Neural cell (in vitro differentiated cells): ENCODE measurements at regions not wholly inside any gene's neighbourhood (a gene's known extent, or its start where the extent isn't known, plus 50 kb on each side); places are given as distances from the start of the nearest gene placed in this dataset.

Experiments
- H2AFZ ChIP-seq: fragments of 200-600, 300-800 bp; sonication (generic), shearing (Covaris generic); 2 replicates; pipeline ENCODE4 v1.6.0; 2014; ENCODE audit warnings: low read depth, mild to moderate bottlenecking, antibody characterized with exemption, low read length, moderate library complexity
- H3F3A ChIP-seq: fragments of 200-600 bp; shearing (Covaris generic); 2 replicates; pipeline ENCODE4 v1.6.1; 2016; ENCODE audit warnings: mild to moderate bottlenecking, moderate library complexity, mixed read lengths, antibody characterized with exemption, low read length; ENCODE audit not compliant: insufficient read depth, poor library complexity, severe bottlenecking
- H3K27ac ChIP-seq: fragments of 200-600, 300-800 bp; sonication (generic), shearing (Covaris generic); 2 replicates; pipeline ENCODE4 v1.5.1; 2014; ENCODE audit warnings: mild to moderate bottlenecking, low read length, moderate library complexity
- H3K27me3 ChIP-seq: fragments of 300-800, 200-600 bp; sonication (generic), shearing (Covaris generic); 2 replicates; pipeline ENCODE4 v1.6.0; 2014; ENCODE audit warnings: mild to moderate bottlenecking, low read depth, low read length, moderate library complexity; ENCODE audit not compliant: insufficient read depth
- H3K36me3 ChIP-seq: fragments of 300-800, 200-600 bp; sonication (generic), shearing (Covaris generic); 2 replicates; pipeline ENCODE4 v1.5.1; 2014; ENCODE audit warnings: mild to moderate bottlenecking, antibody characterized with exemption, low read length, moderate library complexity; ENCODE audit not compliant: insufficient read depth
- H3K4me2 ChIP-seq: fragments of 300-800, 200-600 bp; sonication (generic), shearing (Covaris generic); 2 replicates; pipeline ENCODE4 v1.6.0; 2014; ENCODE audit warnings: mild to moderate bottlenecking, low read length
- H3K4me3 ChIP-seq: fragments of 300-800, 200-600 bp; sonication (generic), shearing (Covaris generic); 2 replicates; pipeline ENCODE4 v1.5.1; 2014; ENCODE audit warnings: mild to moderate bottlenecking, low read length, moderate library complexity
- H3K79me2 ChIP-seq: fragments of 200-600 bp; shearing (Covaris generic); replicated peaks from 2 replicates; pipeline ENCODE4 v1.6.0; 2014; ENCODE audit warnings: mild to moderate bottlenecking, low read length, moderate library complexity; ENCODE audit not compliant: insufficient read depth
- H3K9ac ChIP-seq: fragments of 300-800, 200-600 bp; sonication (generic), shearing (Covaris generic); 2 replicates; pipeline ENCODE4 v1.6.1; 2016; ENCODE audit warnings: mild to moderate bottlenecking, low read length, mixed read lengths
- H3K9me2 ChIP-seq: fragments of 200-600 bp; shearing (Covaris generic); 2 replicates; pipeline ENCODE4 v1.6.1; 2016; ENCODE audit warnings: mild to moderate bottlenecking, low read length, mixed read lengths; ENCODE audit not compliant: insufficient read depth
- H3K9me3 ChIP-seq: fragments of 200-600, 300-800 bp; sonication (generic), shearing (Covaris generic); 2 replicates; pipeline ENCODE4 v1.6.1; 2016; ENCODE audit warnings: mild to moderate bottlenecking, mixed run types, low read length, moderate library complexity, mixed read lengths
- H4K20me1 ChIP-seq: fragments of 200-600 bp; shearing (Covaris generic); 2 replicates; pipeline ENCODE4 v1.6.1; 2016; ENCODE audit warnings: mild to moderate bottlenecking, mixed run types; ENCODE audit not compliant: insufficient read depth
- EP300 ChIP-seq: fragments of 450-650 bp; conservative IDR thresholded peaks from 2 replicates; pipeline ENCODE4 v1.6.1; 2014; ENCODE audit warnings: antibody characterized with exemption, mild to moderate bottlenecking, moderate library complexity; ENCODE audit not compliant: poor library complexity, severe bottlenecking
- EZH2 ChIP-seq: fragments of 200-600, 300-800 bp; shearing (Covaris generic), sonication (generic); IDR thresholded peaks from 2 replicates; pipeline ENCODE4 v1.6.1; 2014; ENCODE audit warnings: antibody characterized with exemption, low read length, borderline replicate concordance, mild to moderate bottlenecking; ENCODE audit not compliant: insufficient read depth, poor library complexity, severe bottlenecking
- MXI1 ChIP-seq: fragments of 450-650 bp; conservative IDR thresholded peaks from 2 replicates; pipeline ENCODE4 v1.6.1; 2014; ENCODE audit warnings: antibody characterized with exemption, mild to moderate bottlenecking; ENCODE audit not compliant: poor library complexity, severe bottlenecking
- POLR2AphosphoS5 ChIP-seq: IDR thresholded peaks from 2 replicates; pipeline ENCODE4 v1.6.1; 2012
- RAD21 ChIP-seq: fragments of 450-650 bp; conservative IDR thresholded peaks from 2 replicates; pipeline ENCODE4 v1.6.1; 2014; ENCODE audit warnings: antibody characterized with exemption, mild to moderate bottlenecking, moderate library complexity
- SMC3 ChIP-seq: fragments of 450-650 bp; conservative IDR thresholded peaks from 2 replicates; pipeline ENCODE4 v1.6.1; 2014; ENCODE audit warnings: antibody characterized with exemption, mild to moderate bottlenecking, moderate library complexity; ENCODE audit not compliant: poor library complexity
- TAF1 ChIP-seq: IDR thresholded peaks from 2 replicates; pipeline ENCODE4 v1.6.1; 2012; ENCODE audit warnings: low read depth
- TF ChIP-seq, protein P1 (sequence below): IDR thresholded peaks from 2 replicates; pipeline ENCODE4 v1.6.1; 2012; ENCODE audit warnings: borderline replicate concordance
- TF ChIP-seq, protein P2 (sequence below): fragments of 450-650 bp; IDR thresholded peaks from 2 replicates; pipeline ENCODE4 v1.5.1; 2014; ENCODE audit warnings: antibody characterized with exemption, mild to moderate bottlenecking, moderate library complexity; ENCODE audit not compliant: poor library complexity, severe bottlenecking

DNA sequence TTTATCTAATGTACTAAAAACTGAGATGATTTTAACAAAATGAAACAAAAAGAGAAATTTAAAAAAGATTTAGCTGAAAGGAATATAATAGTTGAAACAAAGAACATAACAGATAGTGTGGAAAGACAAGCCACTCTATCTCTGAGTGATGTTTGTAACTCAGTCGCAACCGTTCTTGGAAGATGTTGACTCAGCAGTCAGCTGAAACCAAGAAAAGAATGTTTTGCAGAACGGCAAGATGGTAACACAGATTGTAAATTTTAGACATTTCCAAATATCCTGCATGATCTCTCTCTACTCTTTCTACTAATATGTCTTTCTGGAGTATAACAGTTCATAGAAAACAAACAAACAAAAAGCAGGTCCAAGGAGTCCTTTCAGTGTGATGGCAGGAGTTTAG is 746.1 kb upstream of the CDH6 start:
- no peak overlapping the region for H3K4me2 ChIP-seq
- H3K9ac ChIP-seq: no peak overlapping the region
- H3K36me3 ChIP-seq: no peaks in the 10 kb centered on the region
- TF ChIP-seq MXI1: no peak
- no peak for TF ChIP-seq TAF1
- TF ChIP-seq SMC3: no peak
- TF ChIP-seq EZH2: no peak
- TF ChIP-seq, protein P1, sequence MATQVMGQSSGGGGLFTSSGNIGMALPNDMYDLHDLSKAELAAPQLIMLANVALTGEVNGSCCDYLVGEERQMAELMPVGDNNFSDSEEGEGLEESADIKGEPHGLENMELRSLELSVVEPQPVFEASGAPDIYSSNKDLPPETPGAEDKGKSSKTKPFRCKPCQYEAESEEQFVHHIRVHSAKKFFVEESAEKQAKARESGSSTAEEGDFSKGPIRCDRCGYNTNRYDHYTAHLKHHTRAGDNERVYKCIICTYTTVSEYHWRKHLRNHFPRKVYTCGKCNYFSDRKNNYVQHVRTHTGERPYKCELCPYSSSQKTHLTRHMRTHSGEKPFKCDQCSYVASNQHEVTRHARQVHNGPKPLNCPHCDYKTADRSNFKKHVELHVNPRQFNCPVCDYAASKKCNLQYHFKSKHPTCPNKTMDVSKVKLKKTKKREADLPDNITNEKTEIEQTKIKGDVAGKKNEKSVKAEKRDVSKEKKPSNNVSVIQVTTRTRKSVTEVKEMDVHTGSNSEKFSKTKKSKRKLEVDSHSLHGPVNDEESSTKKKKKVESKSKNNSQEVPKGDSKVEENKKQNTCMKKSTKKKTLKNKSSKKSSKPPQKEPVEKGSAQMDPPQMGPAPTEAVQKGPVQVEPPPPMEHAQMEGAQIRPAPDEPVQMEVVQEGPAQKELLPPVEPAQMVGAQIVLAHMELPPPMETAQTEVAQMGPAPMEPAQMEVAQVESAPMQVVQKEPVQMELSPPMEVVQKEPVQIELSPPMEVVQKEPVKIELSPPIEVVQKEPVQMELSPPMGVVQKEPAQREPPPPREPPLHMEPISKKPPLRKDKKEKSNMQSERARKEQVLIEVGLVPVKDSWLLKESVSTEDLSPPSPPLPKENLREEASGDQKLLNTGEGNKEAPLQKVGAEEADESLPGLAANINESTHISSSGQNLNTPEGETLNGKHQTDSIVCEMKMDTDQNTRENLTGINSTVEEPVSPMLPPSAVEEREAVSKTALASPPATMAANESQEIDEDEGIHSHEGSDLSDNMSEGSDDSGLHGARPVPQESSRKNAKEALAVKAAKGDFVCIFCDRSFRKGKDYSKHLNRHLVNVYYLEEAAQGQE: no peak
- TF ChIP-seq EP300: no peak
- no peak for TF ChIP-seq RAD21
- TF ChIP-seq, protein P2, sequence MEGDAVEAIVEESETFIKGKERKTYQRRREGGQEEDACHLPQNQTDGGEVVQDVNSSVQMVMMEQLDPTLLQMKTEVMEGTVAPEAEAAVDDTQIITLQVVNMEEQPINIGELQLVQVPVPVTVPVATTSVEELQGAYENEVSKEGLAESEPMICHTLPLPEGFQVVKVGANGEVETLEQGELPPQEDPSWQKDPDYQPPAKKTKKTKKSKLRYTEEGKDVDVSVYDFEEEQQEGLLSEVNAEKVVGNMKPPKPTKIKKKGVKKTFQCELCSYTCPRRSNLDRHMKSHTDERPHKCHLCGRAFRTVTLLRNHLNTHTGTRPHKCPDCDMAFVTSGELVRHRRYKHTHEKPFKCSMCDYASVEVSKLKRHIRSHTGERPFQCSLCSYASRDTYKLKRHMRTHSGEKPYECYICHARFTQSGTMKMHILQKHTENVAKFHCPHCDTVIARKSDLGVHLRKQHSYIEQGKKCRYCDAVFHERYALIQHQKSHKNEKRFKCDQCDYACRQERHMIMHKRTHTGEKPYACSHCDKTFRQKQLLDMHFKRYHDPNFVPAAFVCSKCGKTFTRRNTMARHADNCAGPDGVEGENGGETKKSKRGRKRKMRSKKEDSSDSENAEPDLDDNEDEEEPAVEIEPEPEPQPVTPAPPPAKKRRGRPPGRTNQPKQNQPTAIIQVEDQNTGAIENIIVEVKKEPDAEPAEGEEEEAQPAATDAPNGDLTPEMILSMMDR: no peak
- TF ChIP-seq POLR2AphosphoS5: no peak
- no peak overlapping the region for H3K4me3 ChIP-seq
- H3K27me3 ChIP-seq: no peaks in the 10 kb centered on the region
- H2AFZ ChIP-seq: no peak overlapping the region
- H3K9me3 ChIP-seq: no peaks in the 10 kb centered on the region
- no peaks in the 10 kb centered on the region for H3F3A ChIP-seq
- H3K9me2 ChIP-seq: no peaks in the 10 kb centered on the region
- no peaks in the 10 kb centered on the region for H3K79me2 ChIP-seq
- H4K20me1 ChIP-seq: no peaks in the 10 kb centered on the region
- H3K27ac ChIP-seq: no peak overlapping the region

DNA sequence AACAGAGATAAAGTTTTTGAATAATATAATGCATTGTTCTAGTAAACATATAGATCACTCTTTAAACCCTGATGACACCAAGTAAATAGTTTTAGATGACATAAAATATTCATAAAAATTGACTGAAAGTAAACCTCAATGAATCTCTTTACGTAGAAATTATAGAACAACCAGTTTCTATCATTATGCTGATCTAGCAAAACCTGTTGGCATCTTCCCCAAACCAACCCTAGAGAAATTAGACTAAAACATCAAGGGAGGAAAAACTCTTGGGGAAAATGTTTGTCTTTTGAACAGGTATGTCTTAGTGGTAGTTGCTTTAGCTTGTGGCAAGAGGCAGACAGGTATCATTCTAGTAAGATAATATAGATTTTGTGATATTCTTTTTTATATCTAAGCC is 747.0 kb upstream of the CDH6 start:
- Histone ChIP-seq H2AFZ (no peak overlapping the region), H3K4me3 (no peak overlapping the region), H3K36me3 (no peaks in the 10 kb centered on the region), H3K9me3 (no peaks in the 10 kb centered on the region), H3K27ac (no peak overlapping the region), H3K4me2 (no peak overlapping the region), H3K9me2 (no peaks in the 10 kb centered on the region), H3K9ac (no peak overlapping the region), H3K27me3 (no peaks in the 10 kb centered on the region), H3F3A (no peaks in the 10 kb centered on the region), H3K79me2 (no peaks in the 10 kb centered on the region), H4K20me1 (no peaks in the 10 kb centered on the region)
- TF ChIP-seq RAD21 (no peak), EZH2 (no peak), EP300 (no peak), TAF1 (no peak), MXI1 (no peak), POLR2AphosphoS5 (no peak), SMC3 (no peak)
- TF ChIP-seq, protein P2: no peak
- TF ChIP-seq, protein P1: no peak
